ENCODE measurements at regions not wholly inside any gene's neighbourhood (a gene's known extent, or its start where the extent isn't known, plus 50 kb on each side); places are given as distances from the start of the nearest gene placed in this dataset.
"Not testable (repeated sequence)": the region's sequence is repeated elsewhere in the genome, so short reads cannot be mapped to it uniquely, and the experiment has no call there.

DNA sequence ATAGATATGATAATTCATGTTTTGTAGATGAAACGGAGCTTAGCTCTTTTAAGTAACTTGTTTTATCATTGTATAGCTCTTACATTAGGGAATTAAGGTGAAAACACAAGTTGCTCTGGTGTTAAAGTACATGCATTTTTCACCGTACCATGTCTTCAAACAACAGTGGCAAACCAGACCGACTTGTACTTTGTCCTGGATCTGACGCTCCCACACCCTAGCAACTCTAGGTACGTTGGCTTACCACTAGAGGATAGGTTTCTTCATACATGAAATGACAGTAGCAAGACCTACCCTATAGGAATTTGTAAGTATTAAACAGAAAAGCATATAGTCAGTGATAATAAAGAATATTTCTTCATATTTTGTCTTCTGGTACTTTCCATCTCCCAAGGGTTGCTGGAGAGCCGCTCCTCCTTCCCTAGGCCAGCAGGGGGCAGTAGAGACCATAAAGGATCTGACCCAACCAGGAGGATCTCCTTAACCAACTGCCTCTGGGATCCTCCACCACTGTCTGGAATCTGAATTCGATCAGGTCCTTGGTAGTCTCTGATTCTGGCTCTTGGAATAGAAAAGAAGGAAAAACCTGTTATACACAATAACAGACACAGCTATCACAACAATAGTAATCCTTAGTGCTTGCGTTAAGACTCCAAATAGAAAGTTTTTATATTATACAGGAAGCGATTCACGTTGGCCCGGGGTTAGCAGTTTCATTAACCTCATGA lies 136.7 kb downstream of the CAVIN4 start:
- peak; percentile 59 for DNase-seq (ENCODE audit: low spot score)

DNA sequence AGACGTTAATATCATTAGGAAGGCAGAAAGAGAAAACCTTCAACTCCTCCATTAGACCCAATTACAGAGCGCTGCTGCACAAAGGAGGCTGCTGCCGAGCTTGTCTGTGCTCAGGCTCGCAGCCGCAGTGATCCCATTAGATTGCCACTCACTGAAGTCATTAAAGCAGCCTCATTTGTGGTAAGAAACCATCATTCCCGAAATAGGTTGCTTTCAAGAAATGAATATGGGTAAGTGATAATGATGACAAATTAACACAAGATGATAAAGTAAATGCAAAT lies 137.2 kb downstream of the CAVIN4 start:
- no peak for DNase-seq (ENCODE audit: low spot score)

DNA sequence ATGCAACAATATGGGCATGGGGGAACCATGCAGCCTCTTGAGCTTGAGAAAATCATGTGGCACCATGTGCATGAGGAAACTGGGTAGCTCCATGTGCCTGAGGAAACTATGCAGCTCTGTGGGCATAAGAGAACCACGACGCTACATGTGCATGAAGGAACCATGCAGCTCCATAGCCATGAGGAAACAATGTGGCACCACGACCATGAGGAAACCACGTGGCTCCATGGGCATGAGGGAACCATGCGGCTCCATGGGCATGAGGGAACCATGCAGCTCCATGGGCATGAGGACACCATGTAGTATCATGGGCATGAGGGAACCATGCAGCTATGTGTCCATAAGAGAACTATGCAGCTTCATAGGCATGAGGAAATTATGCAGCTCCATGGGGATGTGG lies 140.8 kb downstream of the CAVIN4 start:
- DNase-seq (ENCODE audit: low spot score), result no peak

DNA sequence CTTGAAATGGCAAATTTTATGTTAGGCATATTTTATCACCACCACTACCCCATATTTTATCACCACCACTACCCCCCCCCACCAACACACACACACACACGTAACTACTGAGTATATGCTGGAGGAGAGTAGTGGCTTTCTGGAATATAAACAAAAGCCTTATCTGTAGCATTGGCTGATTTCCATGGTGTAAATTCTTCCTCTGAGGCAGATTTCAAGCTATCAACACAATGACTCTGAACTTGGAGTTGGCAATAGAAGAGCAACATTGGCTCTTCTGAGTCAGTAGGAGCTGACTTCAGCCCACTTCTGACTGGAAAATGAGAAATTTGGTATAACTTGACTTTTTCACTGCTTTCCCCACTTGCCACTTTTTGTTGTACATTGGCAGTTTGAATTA lies 143.0 kb downstream of the CAVIN4 start:
- no peak for DNase-seq (ENCODE audit: low spot score)

DNA sequence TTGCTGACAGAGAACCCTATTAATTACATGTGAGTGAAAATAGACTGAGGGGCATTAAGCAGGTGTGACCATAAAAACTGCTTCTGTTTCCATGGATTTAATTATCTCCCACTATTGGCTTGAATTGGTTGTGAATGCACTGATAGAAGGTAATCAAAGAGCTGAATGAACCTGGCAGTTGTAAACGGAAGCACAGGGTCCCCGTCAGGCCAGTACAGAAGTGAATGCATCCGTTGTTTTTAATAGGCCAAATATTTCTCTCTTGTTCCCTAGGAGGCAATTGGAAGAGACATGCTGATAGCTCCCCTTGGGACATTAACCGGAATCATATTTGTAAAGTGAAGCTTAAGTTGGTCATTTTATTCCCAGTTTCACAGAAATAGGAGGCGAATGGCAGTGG lies 147.0 kb downstream of the CAVIN4 start:
- no peak for DNase-seq (ENCODE audit: low spot score)

DNA sequence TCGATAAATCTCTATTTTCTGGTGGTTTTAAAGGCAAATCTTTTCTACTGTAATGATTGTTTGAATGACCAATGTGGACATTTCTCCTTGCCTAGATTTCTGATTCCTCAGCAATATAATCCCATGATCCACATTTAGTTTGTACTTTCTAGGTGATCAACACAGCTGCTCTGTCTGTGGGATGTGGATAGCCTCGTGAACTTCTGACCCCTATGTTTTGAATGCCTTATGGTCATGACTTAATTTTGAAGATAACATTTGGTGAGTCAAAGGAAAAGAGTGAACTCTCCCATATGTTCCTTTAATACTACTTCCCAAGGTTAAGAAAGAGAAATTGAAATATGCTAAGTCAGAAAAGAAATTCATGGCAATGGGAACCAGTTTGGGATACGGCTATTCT lies 147.5 kb downstream of the CAVIN4 start:
- no peak for DNase-seq (ENCODE audit: low spot score)

DNA sequence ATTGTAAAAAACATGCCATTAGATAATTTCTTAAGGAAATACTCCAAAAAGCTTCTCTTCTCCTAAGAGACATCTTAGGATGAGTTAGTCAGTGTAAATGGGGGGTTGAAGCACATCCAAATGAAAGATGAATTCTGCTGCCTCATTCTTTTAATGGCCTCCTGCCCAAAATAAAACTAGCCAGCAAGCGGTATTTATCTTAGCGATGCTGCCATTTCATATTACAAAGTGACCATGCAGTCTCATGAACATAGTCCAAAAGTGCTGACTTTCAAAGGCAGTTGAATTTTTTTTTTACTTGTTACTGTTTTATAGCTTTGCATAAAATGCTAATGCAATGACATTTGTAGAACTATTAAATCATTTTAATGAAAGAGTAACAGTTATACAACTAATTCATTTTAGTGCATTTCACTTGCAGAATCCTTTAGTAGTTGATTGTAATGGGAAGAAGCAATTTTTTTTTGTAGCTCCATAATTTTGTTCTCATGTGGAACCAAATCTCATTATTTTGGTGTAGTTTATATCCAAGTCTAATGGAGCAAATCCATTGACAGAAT lies 151.5 kb downstream of the CAVIN4 start:
- DNase-seq (ENCODE audit: low spot score), result no peak

DNA sequence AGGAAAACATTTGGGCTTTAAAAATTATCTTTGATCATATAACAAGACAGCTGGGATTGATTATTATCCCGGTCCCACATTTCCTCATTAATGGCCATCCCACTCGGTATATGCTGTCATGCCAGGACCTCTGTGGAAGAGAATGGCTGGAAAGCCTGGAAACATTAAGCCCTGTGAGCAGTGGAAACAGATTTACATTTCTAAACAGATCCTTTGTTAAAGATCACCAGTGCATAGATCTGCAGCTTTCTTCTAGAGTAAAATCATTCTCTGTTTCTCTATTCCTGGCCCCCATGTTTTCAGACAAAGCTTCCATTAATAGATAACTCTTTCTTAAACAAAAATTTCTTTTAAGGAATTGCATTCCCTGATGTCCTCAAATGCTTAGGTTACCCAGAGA lies 152.2 kb downstream of the CAVIN4 start:
- DNase-seq (ENCODE audit: low spot score), result no peak

DNA sequence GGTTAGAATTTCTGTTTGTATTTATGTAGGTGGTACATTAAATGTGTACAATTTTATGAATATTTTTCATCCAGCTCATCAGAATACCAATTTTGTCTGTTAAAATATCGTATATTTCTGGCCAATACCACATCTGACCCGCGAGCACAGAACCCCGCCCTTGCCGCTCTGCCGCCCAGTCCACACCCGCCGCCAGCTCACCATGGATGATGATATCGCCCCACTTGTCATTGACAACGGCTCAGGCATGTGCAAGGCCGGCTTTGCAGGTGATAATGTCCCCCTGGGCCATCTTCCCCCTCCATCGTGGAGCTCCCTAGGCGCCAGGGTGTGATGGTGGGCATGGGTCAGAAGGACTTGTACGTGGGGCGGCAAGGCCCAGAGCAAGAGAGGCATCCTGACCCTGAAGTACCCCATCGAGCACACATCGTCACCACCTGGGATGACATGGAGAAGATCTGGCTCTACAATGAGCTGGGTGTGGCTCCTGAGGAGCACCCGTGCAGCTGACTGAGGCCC lies 153.2 kb downstream of the CAVIN4 start:
- no peak for DNase-seq (ENCODE audit: low spot score)

DNA sequence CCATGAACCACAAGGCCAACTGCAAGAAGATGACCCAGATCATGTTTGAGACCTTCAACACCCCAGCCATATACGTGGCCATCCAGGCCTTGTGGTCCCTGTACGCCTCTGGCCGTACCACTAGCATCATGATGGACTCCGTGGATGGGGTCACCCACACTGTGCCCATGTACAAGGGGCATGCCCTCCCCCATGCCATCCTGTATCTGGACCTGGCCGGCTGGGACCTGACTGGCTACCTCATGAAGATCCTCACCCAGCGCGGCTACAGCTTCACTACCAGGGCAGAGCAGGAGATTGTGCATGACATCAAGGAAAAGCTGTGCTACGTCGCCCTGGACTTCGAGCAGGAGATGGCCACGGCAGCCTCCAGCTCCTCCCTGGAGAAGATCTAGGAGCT lies 153.7 kb downstream of the CAVIN4 start:
- no peak for DNase-seq (ENCODE audit: low spot score)

DNA sequence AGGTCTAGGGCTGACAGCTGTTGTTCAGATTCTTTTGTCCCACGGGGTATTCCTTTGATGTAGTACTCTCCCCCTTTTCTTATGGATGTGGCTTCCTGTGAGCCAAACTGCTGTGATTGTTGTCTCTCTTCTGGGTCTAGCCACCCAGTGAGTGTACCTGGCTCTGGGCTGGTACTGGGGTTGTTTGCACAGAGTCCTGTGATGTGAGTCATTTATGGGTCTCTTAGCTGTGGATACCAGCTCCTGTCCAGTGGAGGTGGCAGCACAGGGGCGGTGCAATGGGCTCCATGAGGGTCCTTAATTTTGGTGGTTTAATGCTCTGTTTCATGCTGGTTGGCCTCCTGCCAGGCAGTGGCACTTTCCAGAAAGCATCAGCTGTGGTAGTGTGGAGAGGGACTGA lies 161.3 kb downstream of the CAVIN4 start:
- DNase-seq (ENCODE audit: low spot score), result no peak

DNA sequence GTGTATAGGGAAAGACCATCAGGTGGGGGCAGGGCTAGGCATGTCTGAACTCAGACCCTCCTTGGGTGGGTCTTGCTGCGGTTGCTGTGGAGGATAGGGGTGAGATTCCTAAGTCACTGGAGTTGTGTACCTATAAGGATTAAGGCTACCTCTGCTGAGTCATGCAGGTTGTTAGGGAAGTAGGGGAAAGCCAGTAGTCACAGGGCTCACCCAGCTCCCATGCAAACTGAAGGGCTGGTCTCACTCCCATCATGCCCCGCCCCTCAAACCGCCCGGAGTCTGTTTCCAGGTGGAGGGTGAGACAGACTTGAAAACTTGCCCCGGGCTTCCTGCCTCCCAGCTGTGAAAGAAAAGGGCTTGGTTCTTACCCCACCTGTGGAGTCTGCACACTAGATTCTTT lies 161.8 kb downstream of the CAVIN4 start:
- no peak for DNase-seq (ENCODE audit: low spot score)

DNA sequence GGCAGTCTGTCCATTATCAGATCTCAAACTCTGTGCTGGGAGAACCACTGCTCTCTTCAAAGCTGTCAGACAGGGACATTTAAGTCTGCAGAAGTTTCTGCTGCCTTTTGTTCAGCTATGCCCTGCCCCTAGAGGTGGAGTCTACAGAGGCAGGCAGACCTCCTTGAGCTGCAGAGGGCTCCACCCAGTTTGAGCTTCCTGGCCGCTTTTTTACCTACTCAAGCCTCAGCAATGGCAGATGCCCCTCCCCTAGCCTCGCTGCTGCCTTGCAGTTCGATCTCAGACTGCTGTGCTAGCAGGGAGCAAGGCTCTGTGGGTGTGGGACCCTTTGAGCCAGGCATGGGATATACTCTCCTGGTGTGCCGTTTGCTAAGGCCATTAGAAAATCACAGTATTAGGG lies 171.1 kb downstream of the CAVIN4 start:
- DNase-seq (ENCODE audit: low spot score), result not testable (repeated sequence)

DNA sequence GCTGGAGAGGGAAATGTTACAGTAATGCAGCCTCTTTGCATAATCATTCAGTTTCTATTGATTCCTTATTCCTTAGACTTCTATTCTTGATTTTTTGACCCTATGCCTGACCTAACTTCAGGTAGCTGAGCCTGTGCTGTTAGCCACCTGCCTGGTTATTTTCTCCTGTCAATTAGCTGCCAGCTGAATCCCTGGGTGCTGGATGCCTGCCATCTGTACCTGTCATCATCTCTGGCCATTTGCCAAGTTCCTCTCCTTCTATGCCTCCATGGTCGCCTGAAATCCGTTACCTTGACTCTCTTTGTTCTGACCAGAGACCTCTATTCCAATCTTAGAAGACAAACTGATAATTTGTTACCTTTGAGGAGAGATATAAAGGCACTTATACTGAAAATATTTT lies 178.3 kb downstream of the CAVIN4 start:
- DNase-seq (ENCODE audit: low spot score), result no peak

DNA sequence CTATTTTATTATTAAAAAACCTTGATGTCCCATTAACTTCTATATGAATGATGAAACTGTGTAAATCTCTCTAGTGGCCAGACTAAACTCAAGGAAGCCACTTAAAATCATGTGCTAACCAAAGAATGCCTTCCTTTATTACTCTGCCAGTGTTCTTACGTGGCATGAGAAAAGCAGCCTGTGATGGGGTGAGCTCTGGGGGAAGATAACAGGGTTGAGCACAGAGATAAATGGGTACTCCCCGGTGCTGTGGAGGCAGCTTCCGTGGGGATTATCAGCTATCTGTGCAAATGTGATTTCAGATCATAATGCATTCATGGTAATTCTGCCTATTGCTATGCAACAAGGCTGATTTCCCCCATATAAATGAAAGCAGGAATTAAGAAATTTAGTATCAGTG lies 181.3 kb downstream of the CAVIN4 start:
- DNase-seq (ENCODE audit: low spot score), result no peak

DNA sequence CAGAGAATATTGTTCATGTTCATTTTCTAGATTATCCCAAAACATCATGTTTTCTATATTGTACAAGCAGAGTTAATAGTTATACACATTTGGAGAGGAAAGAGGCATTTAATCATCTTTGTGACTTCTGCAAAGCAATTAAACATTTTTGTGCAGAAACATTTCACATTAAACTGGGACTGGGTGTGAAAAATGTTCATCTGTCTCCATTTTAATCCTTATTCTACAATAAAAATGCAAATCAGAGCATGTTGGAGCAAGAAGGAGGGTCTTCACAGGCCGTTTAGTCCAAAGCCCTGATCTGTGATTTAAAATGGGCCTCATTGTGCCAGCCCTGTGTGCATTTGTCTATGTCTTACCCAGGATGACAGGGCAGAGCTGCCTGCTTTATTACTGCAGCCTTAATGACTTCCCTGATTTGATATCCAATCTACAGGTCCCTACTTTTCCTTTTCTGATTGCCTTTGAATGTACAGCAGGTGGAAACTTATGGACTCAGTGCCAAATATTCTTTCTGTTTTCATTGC lies 183.5 kb downstream of the CAVIN4 start:
- no peak for DNase-seq (ENCODE audit: low spot score)

DNA sequence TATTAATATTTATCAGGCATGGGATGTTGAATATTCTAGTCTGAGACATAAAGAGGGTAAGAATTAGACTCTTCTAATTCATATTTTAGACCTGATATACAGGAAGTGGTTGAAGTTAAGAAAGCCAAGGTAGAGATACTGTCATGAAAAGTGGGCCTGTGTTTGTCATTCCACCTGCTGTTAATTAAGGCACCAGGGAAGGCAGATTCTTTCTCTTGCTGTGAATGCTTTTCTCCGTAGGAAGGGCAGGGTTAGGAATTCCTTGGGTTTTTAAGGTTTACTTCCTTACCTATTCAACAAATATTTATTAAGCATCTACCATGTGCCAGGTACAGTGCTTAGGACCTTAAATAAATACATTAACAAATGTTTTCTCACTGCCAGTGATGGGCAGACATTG lies 196.4 kb downstream of the CAVIN4 start:
- no peak for DNase-seq (ENCODE audit: low spot score)

DNA sequence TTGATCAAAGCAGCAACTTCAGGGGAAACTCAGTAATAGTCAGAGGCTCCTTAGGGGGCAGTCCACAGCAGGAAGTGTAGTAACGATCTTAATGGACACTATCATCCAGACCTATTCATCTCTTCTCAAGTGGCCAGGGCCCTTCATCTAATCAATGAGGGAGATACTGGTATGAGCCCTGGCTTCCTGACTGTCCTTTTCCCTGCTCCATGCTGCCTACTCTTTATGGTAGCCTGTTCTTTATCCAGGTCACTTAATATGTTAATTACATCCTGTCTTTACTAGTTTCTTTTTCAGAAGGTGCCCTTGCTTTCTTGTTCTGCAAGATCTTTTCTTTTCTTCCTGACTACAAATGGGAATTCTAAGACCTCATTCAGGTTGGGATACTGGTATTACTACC lies 197.1 kb downstream of the CAVIN4 start:
- DNase-seq (ENCODE audit: low spot score), result no peak

DNA sequence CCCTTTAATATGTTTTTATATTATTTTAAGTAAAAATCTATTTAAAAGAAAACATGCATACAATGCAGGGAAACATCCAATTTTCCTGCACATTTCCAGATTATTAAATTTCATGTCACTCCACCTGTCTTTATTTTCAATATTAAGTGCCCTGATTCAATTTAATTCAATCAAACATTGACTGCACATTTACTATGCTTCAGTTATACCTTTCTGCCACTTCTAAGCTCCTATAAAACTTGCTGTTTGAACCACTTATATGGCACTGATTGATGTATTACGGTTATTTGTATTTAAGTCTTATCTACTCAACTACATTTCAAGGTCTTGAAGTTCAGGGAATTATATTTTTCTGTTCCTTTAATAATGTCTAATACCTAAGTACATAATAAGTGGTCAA lies 198.0 kb downstream of the CAVIN4 start:
- DNase-seq (ENCODE audit: low spot score), result no peak

DNA sequence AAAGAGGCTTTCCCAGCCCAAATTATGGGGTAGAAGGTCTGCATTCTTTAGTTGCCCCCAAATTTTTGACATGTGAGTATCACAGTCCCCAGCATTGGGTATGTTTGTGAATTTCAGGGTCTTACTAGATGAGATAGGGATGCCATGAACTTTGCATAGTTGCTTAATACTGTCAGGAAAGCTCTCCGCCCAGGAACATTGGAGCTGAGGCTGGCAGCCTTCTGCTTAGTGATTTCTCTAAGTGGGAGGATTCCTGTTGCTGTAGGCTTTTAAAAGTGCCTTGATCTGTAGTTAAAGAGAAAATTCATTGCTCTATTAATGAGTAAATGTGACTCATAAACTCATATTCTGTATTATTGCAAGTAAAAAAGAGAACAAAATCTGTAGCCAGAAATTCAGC lies 206.9 kb downstream of the CAVIN4 start:
- DNase-seq (ENCODE audit: low spot score), result no peak

DNA sequence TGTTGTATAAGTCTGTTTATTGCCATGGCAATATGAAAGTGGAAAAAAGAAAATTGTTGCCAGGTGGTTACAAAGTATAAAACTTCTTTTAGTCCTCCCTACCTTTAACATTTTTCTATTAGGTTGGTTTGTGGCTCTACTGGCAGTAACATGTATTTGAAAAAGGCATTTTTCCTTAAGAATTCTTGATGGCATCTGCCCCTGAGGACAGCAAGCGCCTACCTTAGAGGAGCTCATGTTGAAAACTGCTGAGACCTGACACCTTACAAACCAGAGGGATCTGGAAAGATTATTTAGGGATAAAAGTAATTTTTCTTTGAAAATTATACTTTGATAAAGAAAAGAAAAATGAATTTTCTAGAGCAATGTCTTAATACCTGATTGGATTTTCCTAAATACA lies 208.1 kb downstream of the CAVIN4 start:
- DNase-seq (ENCODE audit: low spot score), result no peak

DNA sequence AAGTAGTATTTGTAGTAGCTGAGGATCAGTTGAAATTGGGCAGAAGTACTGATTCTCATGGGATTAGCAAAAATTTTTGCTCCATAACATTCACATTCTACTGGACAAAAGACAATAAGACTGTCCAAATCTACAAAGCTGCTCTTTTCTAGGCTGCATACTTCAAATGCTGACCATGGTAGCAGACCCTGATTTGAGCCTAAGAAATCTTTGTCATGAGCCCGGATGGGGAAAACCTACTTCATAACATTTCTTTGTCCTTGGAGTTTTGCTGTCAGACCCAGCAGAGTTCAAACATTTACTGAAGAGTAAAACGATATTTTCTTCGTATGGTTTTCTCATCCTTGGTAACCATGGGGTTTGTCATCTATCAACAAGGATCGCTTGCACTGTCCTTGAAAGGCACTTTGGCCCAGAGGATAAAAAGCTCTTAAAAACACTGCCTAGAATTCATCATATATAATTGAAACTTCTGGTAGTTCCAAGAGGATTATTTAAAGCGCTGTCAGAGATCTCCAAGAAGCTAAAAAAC lies 216.9 kb downstream of the CAVIN4 start:
- no peak for DNase-seq (ENCODE audit: low spot score)

DNA sequence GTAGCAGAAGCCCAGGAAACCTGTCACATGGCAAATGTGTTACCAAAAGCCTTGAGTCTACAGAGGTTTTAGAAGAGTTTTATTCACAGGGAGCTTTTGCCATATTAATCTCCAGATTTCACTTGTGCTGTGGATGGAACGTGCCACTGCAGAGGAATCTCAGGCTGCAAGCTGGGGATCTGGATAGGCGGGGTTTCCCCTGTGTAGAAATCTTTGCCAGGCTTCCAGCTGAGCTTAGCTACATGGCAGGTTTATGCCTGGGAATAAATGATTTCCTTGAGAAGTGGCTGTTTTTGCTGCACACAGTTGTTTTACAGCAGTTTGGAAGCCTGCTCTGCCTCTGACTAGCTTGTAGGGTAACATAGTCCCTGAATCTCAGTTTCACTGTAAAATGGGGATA lies 224.6 kb upstream of the PLPPR1 start:
- no peak for DNase-seq (ENCODE audit: low spot score)

DNA sequence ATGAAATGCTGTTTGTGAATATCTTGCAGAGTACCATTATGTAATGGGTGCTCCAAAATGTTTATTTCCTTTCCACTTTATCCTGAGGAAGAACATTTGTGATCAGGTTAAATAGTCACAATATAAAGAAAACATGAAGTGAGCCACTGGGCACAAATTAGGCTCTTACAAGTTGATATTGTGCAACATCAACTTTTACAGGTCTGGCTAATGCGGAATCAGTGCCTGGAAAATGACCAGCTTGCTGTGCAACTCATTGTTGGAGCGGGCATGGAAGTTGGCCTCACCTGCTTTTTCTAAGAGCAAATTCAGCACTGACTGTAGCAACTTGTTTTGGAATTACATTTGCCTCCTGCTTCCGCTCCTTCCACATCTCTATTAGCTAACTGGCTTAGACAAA lies 216.9 kb upstream of the PLPPR1 start:
- no peak for DNase-seq (ENCODE audit: low spot score)
